NB4 (cell line): ENCODE measurements at regions not wholly inside any gene's neighbourhood (a gene's known extent, or its start where the extent isn't known, plus 50 kb on each side); places are given as distances from the start of the nearest gene placed in this dataset.
A peak's percentile ranks its signal among the peaks of the same experiment; 100 is the strongest.

ENCODE experiments used
- DNase-seq: peaks from one replicate; pipeline ENCODE4 v3.0.0; 2010; ENCODE audit warnings: low read depth
- H3K4me3 ChIP-seq: one replicate; pipeline ENCODE4 v1.5.1; 2011; ENCODE audit warnings: mild to moderate bottlenecking, low read depth, low read length, moderate library complexity
- MYC ChIP-seq: IDR thresholded peaks from 2 replicates; pipeline ENCODE4 v1.6.1; 2011; ENCODE audit warnings: low read depth, low read length
- POLR2A ChIP-seq: IDR thresholded peaks from 2 replicates; pipeline ENCODE4 v1.6.1; 2011; ENCODE audit warnings: mild to moderate bottlenecking; ENCODE audit not compliant: insufficient read length; ENCODE audit errors: extremely low read depth
- TF ChIP-seq, protein P1 (sequence below): IDR thresholded peaks from 2 replicates; pipeline ENCODE4 v1.6.1; 2011; ENCODE audit warnings: low read depth, low read length
- TF ChIP-seq, protein P2 (sequence below): IDR thresholded peaks from one replicate; pipeline ENCODE4 v1.5.1; 2012; ENCODE audit warnings: low read depth, low read length

DNA sequence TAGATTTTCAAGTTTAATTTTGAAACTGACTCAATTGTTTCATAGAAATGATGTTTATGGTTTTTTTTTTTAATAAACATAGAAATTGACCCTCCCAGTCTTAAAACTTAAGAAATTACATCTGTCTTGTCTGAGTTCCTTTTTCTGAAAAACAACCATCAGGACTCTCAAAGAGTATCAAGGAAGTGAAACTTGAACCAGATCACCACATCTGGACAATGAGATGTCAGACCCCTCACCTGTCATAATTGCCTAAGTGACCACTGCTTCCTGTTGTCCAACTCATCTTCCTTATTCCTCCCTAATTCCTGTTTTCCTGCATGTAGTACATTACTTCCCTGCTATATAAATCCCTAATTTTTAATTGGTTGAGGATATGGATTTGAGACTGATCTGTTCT lies 441.5 kb upstream of the ARHGEF26 start:
- TF ChIP-seq, protein P1, sequence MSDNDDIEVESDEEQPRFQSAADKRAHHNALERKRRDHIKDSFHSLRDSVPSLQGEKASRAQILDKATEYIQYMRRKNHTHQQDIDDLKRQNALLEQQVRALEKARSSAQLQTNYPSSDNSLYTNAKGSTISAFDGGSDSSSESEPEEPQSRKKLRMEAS = no peak
- TF ChIP-seq, protein P2, sequence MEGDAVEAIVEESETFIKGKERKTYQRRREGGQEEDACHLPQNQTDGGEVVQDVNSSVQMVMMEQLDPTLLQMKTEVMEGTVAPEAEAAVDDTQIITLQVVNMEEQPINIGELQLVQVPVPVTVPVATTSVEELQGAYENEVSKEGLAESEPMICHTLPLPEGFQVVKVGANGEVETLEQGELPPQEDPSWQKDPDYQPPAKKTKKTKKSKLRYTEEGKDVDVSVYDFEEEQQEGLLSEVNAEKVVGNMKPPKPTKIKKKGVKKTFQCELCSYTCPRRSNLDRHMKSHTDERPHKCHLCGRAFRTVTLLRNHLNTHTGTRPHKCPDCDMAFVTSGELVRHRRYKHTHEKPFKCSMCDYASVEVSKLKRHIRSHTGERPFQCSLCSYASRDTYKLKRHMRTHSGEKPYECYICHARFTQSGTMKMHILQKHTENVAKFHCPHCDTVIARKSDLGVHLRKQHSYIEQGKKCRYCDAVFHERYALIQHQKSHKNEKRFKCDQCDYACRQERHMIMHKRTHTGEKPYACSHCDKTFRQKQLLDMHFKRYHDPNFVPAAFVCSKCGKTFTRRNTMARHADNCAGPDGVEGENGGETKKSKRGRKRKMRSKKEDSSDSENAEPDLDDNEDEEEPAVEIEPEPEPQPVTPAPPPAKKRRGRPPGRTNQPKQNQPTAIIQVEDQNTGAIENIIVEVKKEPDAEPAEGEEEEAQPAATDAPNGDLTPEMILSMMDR = no peak
- TF ChIP-seq POLR2A (no peak), MYC (no peak)
- no peak overlapping the region for H3K4me3 ChIP-seq
- DNase-seq = peak; percentile 14

DNA sequence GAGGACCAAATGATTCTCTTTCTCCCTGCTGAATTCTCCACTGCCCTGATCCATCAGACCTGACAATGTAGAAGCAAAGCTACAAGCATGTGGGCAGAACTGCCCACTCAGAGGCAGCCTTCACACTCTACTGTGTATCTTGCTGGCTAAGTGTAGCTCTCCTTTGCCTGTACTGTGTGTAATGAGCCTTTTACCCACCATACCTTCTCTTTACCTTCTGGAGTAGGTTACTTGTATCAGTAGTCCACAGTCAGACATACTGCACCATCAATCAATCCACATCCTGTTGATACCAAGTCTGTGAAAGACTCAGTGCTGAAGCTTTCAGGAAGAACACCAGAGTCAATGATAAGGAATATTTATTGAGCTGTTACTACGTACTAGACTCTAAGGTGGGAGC lies 440.7 kb upstream of the ARHGEF26 start:
- H3K4me3 ChIP-seq = no peak overlapping the region
- TF ChIP-seq, protein P2 = no peak
- TF ChIP-seq, protein P1 = no peak
- TF ChIP-seq POLR2A (no peak), MYC (no peak)
- DNase-seq = no peak

DNA sequence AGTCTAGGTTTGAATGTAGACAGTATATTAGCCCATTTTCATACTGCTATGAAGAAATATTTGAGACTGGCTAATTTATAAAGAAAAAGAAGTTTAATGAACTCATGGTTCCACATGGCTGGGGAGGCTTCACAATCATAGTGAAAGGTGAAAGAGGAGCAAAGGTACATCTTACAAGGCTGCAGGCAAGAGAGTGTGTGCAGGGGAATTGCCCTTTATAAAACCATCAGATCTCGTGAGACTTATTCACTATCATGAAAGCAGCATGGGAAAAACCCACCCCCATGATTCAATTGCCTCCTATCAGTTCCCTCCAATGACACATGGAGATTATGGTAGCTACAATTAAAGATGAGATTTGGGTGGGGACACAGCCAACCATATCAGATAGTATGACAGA lies 440.1 kb upstream of the ARHGEF26 start:
- no peak for DNase-seq
- no peak overlapping the region for H3K4me3 ChIP-seq
- TF ChIP-seq MYC (no peak), POLR2A (no peak)
- TF ChIP-seq, protein P1 = no peak
- TF ChIP-seq, protein P2 = no peak

DNA sequence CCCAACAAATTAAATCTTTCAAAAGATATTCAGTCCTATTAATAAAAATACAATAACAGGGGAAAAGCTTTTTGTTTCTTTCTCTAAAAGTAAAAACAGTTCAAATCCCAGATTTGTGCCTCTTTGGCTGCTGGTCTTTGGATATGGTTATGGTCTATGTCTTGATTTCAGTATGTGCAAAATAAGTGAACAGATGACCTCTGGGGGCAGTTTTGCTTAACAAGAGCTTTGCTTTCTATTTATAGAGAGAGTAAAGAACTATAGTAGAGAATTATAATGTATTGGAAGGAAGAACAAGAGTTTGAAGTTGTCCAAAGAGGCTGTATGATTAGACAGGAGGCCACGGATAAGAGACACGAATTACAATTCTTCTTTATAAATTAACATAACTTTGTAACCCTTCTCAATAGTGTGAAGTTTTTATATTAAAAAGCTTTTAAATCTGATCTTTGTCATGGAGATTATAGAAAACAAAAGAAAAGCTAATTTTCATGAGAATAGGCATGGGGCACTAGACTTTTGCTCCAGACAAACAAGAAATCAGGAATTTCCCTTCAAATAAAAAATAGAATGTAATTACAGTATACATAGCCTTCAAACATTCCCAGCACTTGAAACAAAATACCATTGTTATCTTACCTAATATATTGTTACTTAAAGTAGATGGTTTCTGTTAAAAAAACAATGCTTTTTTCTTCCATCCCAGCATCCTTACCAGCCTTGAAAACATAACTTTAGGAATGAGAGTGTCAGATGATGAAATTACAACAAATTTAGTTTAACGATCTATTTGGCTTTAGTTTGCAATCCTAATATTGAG lies 432.7 kb upstream of the ARHGEF26 start:
- H3K4me3 ChIP-seq = no peak overlapping the region
- no peak for DNase-seq
- no peak for TF ChIP-seq POLR2A
- TF ChIP-seq, protein P1 = no peak

DNA sequence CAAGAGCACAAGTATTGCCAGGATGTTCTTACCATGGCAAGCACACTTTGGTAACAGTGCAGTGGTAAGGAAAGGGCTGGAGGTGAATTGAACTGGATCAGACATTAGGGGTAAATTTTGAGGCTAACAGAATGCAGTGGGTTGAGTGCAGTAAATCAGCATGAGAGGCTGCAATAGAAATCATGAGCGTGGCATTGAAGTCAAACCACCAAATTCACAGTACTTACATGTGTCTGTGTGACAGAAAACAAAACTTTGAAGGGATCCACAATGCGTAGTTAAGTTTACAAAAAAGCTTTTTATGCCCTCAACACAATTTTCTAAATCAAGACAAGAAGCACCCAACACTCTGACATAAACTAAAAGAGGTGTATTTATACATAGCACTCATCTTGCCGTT lies 428.0 kb upstream of the ARHGEF26 start:
- no peak overlapping the region for H3K4me3 ChIP-seq
- TF ChIP-seq POLR2A (no peak), MYC (no peak)
- TF ChIP-seq, protein P2 = no peak
- TF ChIP-seq, protein P1 = no peak
- no peak for DNase-seq

DNA sequence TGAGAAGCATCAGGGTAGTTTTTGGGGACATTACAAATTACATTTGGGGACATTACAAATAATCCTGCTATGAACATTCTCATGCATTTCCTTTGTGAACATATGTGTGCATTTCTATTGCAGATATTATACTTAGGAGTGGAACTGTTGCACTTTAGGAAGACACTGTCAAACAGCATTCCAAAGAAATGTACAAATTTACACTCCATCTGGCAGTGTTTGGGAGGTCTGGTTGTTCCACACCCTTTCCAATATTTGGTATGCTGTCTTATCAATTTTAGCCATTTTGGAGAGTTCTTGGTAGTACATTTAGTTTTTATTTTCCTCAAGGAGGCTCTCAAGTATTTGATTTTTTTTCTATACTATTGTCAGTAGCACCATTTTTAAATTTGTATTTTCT lies 419.1 kb upstream of the ARHGEF26 start:
- TF ChIP-seq, protein P2 = no peak
- no peak for TF ChIP-seq POLR2A
- TF ChIP-seq, protein P1 = no peak
- no peak for TF ChIP-seq MYC
- H3K4me3 ChIP-seq = no peak overlapping the region
- DNase-seq = no peak
